Glomerular visceral epithelial cell (primary cell): ENCODE measurements at regions not wholly inside any gene's neighbourhood (a gene's known extent, or its start where the extent isn't known, plus 50 kb on each side); places are given as distances from the start of the nearest gene placed in this dataset.
A peak's percentile ranks its signal among the peaks of the same experiment; 100 is the strongest.

Experiments
- DNase-seq: peaks from one replicate; pipeline ENCODE4 v3.0.0-alpha.2; 2016; ENCODE audit errors: extremely low spot score

DNA sequence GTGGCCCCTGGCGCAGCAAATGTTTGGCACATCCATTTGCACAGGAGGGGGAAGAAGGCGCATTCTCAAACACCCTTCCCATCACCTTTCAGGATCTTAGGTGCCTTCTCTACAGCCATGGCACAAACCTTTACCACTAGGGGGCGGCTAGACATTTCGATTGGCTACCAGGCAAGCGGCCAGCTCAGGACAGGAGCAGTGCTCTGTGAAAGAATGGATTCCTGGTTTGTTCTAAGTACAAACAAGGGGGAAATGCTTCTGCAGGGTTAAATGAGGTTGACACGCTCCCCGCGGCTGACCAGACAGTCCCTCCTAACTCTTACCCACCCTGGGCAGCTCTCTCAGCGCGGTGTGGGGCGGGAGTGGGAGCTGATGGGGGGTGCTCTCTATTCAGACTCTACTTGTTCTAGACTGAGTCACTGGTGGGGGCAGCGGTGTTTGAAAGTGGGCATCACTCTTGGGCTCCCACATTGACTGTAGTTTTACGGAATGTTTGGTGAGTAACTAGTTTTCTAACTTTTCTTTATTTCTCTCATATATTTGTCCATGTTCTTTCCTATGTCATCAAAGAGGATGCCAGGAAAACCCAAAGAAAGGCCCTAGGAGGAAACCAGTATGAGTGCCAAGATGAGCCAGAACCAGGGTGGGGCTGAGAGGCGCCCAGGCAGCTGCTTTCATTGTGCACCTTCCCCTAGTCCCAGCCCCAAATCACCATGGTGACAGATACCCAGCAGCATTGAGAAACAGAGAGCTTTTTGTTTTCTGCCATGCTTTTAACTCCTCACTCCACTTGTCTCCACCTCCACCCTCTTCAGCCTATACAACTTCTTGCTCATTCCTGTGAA is 61.4 kb upstream of the GPR158 start:
- peak; percentile 60 for DNase-seq

DNA sequence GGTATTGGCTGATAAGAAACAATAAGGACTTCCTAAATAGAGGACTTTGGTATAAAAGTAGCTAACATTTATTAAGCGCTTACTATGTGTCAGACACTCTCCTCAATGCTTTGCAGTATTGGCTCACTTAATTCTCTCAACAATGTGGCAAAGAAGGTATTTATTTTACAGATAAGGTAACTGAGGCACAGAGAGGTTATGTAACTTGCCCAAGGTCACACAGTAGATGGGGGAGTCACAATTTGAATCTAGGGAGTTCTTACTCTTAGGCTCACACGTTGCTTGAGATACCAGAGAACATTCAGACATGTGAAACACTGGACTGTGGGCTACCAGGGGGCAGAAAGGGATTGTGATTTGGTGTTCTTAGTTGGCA is 60.8 kb upstream of the GPR158 start:
- no peak for DNase-seq

GRCh38 chr10:25117757-25118156 is 57.0 kb upstream of the GPR158 start:
- no peak for DNase-seq

DNA sequence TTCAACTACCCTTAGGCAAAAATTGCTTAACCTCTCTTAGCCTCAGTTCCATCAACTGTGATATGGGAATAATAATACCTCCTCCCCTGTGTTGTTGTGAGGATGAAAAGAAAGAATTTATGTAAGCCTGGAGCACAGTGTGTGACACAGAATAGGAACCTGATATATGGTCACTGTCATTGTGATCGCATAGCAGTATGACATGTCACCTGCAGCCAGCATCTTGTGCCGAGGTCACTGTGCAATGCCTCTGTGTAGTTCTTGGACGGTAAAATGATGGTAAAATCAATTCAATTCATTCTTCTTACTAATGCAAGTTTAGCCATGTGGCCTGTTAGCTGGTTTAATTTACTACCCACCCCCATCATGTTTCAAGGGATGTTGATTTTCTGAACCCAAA is 54.6 kb upstream of the GPR158 start:
- DNase-seq, result no peak
